Effector CD8-positive, alpha-beta T cell (primary cell): ENCODE measurements at regions not wholly inside any gene's neighbourhood (a gene's known extent, or its start where the extent isn't known, plus 50 kb on each side); places are given as distances from the start of the nearest gene placed in this dataset.
A peak's percentile ranks its signal among the peaks of the same experiment; 100 is the strongest.
"Not testable (repeated sequence)": the region's sequence is repeated elsewhere in the genome, so short reads cannot be mapped to it uniquely, and the experiment has no call there.

Experiments
- DNase-seq: peaks from one replicate; lab custom pipeline; 2025; lab: John Stamatoyannopoulos, UW

GRCh38 chr17:445839-446238 is 93.2 kb upstream of the RPH3AL start, which contains the start of gene RFLNB:
Gene RFLNB (minus strand): TSS chr17:445939.
- not testable (repeated sequence) for DNase-seq

GRCh38 chr17:444879-445454 is 92.4 kb upstream of the RPH3AL start:
- no peak for DNase-seq

GRCh38 chr17:443109-443508 is 90.5 kb upstream of the RPH3AL start:
- no peak for DNase-seq

GRCh38 chr17:441155-441950 is 88.7 kb upstream of the RPH3AL start:
- no peak for DNase-seq

- DNase-seq = no peak
These were observed 85.6 kb upstream of the RPH3AL start for GRCh38 chr17:438191-438590.

GRCh38 chr17:437545-437944 is 84.9 kb upstream of the RPH3AL start:
- DNase-seq = no peak

- no peak for DNase-seq
These were observed 84.0 kb upstream of the RPH3AL start for GRCh38 chr17:436571-436970.

GRCh38 chr17:432471-432870 is 79.9 kb upstream of the RPH3AL start:
- not testable (repeated sequence) for DNase-seq

GRCh38 chr17:431494-431893 is 78.9 kb upstream of the RPH3AL start:
- no peak for DNase-seq

GRCh38 chr17:429589-429988 is 77.0 kb upstream of the RPH3AL start:
- DNase-seq = no peak

- DNase-seq = no peak
These were observed 75.8 kb upstream of the RPH3AL start for GRCh38 chr17:428414-428813.

GRCh38 chr17:427891-428290 is 75.3 kb upstream of the RPH3AL start:
- DNase-seq = no peak

- no peak for DNase-seq
These were observed 74.7 kb upstream of the RPH3AL start for GRCh38 chr17:427327-427726.

GRCh38 chr17:422196-422930 is 69.8 kb upstream of the RPH3AL start:
- DNase-seq = no peak

- no peak for DNase-seq
These were observed 68.0 kb upstream of the RPH3AL start for GRCh38 chr17:420479-421175.

GRCh38 chr17:419073-419735 is 66.6 kb upstream of the RPH3AL start:
- DNase-seq = peak; percentile 25

GRCh38 chr17:418421-418751 is 65.8 kb upstream of the RPH3AL start:
- peak; percentile 24 for DNase-seq

- DNase-seq = no peak
These were observed 65.2 kb upstream of the RPH3AL start for GRCh38 chr17:417691-418420.

GRCh38 chr17:416293-417206 is 63.9 kb upstream of the RPH3AL start:
- DNase-seq = no peak
